Astrocyte of the hippocampus (primary cell): ENCODE measurements at regions not wholly inside any gene's neighbourhood (a gene's known extent, or its start where the extent isn't known, plus 50 kb on each side); places are given as distances from the start of the nearest gene placed in this dataset.

ENCODE experiments used
- DNase-seq: peaks from one replicate; pipeline ENCODE4 v3.0.0; 2011; ENCODE audit warnings: low read depth, low spot score

GRCh38 chr1:234681990-234682389, 72.0 kb upstream of the IRF2BP2 start:
- no peak for DNase-seq

- DNase-seq: no peak
These were observed 71.1 kb upstream of the IRF2BP2 start for GRCh38 chr1:234681065-234681464.

GRCh38 chr1:234680331-234680904, 70.4 kb upstream of the IRF2BP2 start:
- no peak for DNase-seq

- peak; percentile 88 for DNase-seq
These were observed 66.2 kb upstream of the IRF2BP2 start for GRCh38 chr1:234676103-234676594.

- DNase-seq: no peak
These were observed 65.6 kb upstream of the IRF2BP2 start for GRCh38 chr1:234675572-234675971.

- no peak for DNase-seq
These were observed 65.0 kb upstream of the IRF2BP2 start for GRCh38 chr1:234675006-234675405.

GRCh38 chr1:234674218-234674815, 64.3 kb upstream of the IRF2BP2 start:
- no peak for DNase-seq

GRCh38 chr1:234672349-234673135, 62.6 kb upstream of the IRF2BP2 start:
- no peak for DNase-seq

GRCh38 chr1:234670967-234671626, 61.1 kb upstream of the IRF2BP2 start:
- DNase-seq: no peak

- DNase-seq: no peak
These were observed 59.5 kb upstream of the IRF2BP2 start for GRCh38 chr1:234669499-234669898.

GRCh38 chr1:234668577-234668955, 58.6 kb upstream of the IRF2BP2 start:
- no peak for DNase-seq

GRCh38 chr1:234667600-234668576, 57.9 kb upstream of the IRF2BP2 start:
- DNase-seq: no peak

GRCh38 chr1:234666761-234667160, 56.8 kb upstream of the IRF2BP2 start:
- DNase-seq: no peak

- peak; percentile 32 for DNase-seq
These were observed 56.1 kb upstream of the IRF2BP2 start for GRCh38 chr1:234665975-234666605.

- no peak for DNase-seq
These were observed 52.2 kb upstream of the IRF2BP2 start for GRCh38 chr1:234662148-234662547.

- DNase-seq: no peak
These were observed 51.4 kb upstream of the IRF2BP2 start for GRCh38 chr1:234661317-234661928.

GRCh38 chr1:234660536-234661316, 50.7 kb upstream of the IRF2BP2 start:
- no peak for DNase-seq
